Kidney (tissue), 13 donors: ENCODE measurements at regions not wholly inside any gene's neighbourhood (a gene's known extent, or its start where the extent isn't known, plus 50 kb on each side); places are given as distances from the start of the nearest gene placed in this dataset.

ENCODE experiments used
- DNase-seq, 5 donors: peaks; one replicate each; pipeline ENCODE4 v3.0.0-alpha.2; 2013 to 2020
- FAIRE-seq: peaks from 2 replicates; lab custom pipeline; 2012; peaks lifted over from hg19 to GRCh38; lab: Jason Lieb, UNC
- H3K27ac ChIP-seq, 2 donors: one replicate each; pipeline ENCODE4 v1.7.0; 2013; ENCODE audit warnings: low read depth in 2 of 2, low read length in 2 of 2, inconsistent platforms in 1 of 2
- H3K27me3 ChIP-seq: one replicate; pipeline ENCODE4 v1.7.1; 2013; ENCODE audit warnings: low read length, inconsistent platforms; ENCODE audit not compliant: control insufficient read depth, insufficient read depth
- H3K36me3 ChIP-seq, 3 donors: one replicate each; pipeline versions ENCODE4 v1.7.0 to v1.7.1; 2013; ENCODE audit warnings: low read length in 3 of 3, control low read depth in 1 of 3, inconsistent platforms in 1 of 3; ENCODE audit not compliant: insufficient read depth in 3 of 3, control insufficient read depth in 2 of 3
- H3K4me1 ChIP-seq, 3 donors: one replicate each; pipeline versions ENCODE4 v1.7.0 to v1.7.1; 2013; ENCODE audit warnings: low read length in 3 of 3, inconsistent platforms in 1 of 3, low read depth in 1 of 3; ENCODE audit not compliant: control insufficient read depth in 2 of 3, insufficient read depth in 2 of 3
- H3K4me3 ChIP-seq, 3 donors: one replicate each; pipeline versions ENCODE4 v1.7.0 to v1.8.1; 2013; ENCODE audit warnings: low read length in 3 of 3, control low read depth in 1 of 3, inconsistent platforms in 1 of 3
- H3K9ac ChIP-seq, 3 donors: one replicate each; pipeline versions ENCODE4 v1.7.0 to v1.7.1; 2013; ENCODE audit warnings: low read length in 3 of 3, control low read depth in 1 of 3, inconsistent platforms in 1 of 3
- H3K9me3 ChIP-seq, 3 donors: one replicate each; pipeline versions ENCODE4 v1.7.0 to v1.7.1; 2013; ENCODE audit warnings: low read length in 3 of 3, control low read depth in 1 of 3, inconsistent platforms in 1 of 3; ENCODE audit not compliant: control insufficient read depth in 2 of 3, insufficient read depth in 1 of 3
- CTCF ChIP-seq: IDR thresholded peaks from 3 replicates; pipeline ENCODE4 v1.5.1; 2012; ENCODE audit warnings: mild to moderate bottlenecking, moderate library complexity, borderline replicate concordance; ENCODE audit not compliant: insufficient read depth; ENCODE audit errors: extremely low read depth
- intact Hi-C: fragments of 100-400 bp; cut with DNase I; formaldehyde crosslinking; loops from one replicate; pipeline ENCODE4 v1.11.1; 2022
- donor health status: control.
- donor health status: control.
- donor health status: control.
- donor health status: control.
- donor health status: control.
- donor health status: DM: yes; HTN: yes; CAD: no.
- donor health status: Normal renal cell carcinoma (clear cell type).

- Histone ChIP-seq H3K27me3 (no peaks in the 10 kb centered on the region), H3K4me3 (no peak overlapping the region), H3K9ac (no peak overlapping the region), H3K9me3 (no peaks in the 10 kb centered on the region), H3K36me3 (no peaks in the 10 kb centered on the region), H3K27ac (no peak overlapping the region), H3K4me1 (no peaks in the 10 kb centered on the region)
- FAIRE-seq (no peak), DNase-seq (no peak)
- intact Hi-C loops, result no loop called here
- no peak for TF ChIP-seq CTCF
Measured at GRCh38 chr2:52794581-52794980, 973.0 kb upstream of the CHAC2 start.

GRCh38 chr2:52779446-52779845 is 988.2 kb upstream of the CHAC2 start:
- no peaks in the 10 kb centered on the region for H3K4me1 ChIP-seq
- H3K9ac ChIP-seq, result no peak overlapping the region
- no peaks in the 10 kb centered on the region for H3K36me3 ChIP-seq
- H3K27me3 ChIP-seq, result no peaks in the 10 kb centered on the region
- no peaks in the 10 kb centered on the region for H3K9me3 ChIP-seq
- H3K27ac ChIP-seq, result no peak overlapping the region
- no peak overlapping the region for H3K4me3 ChIP-seq
- intact Hi-C loops, result no loop called here
- FAIRE-seq, result no peak
- no peak for TF ChIP-seq CTCF
- DNase-seq, result no peak

GRCh38 chr2:52776571-52776970 is 991.0 kb upstream of the CHAC2 start:
- no peak for TF ChIP-seq CTCF
- no peaks in the 10 kb centered on the region for H3K36me3 ChIP-seq
- intact Hi-C loops, result no loop called here
- H3K9me3 ChIP-seq, result no peaks in the 10 kb centered on the region
- H3K4me3 ChIP-seq, result no peak overlapping the region
- H3K9ac ChIP-seq, result no peak overlapping the region
- no peak overlapping the region for H3K27ac ChIP-seq
- no peaks in the 10 kb centered on the region for H3K4me1 ChIP-seq
- DNase-seq (no peak), FAIRE-seq (no peak)
- no peaks in the 10 kb centered on the region for H3K27me3 ChIP-seq

- Histone ChIP-seq H3K27ac (no peak overlapping the region), H3K9ac (no peak overlapping the region), H3K36me3 (no peaks in the 10 kb centered on the region), H3K4me3 (no peak overlapping the region), H3K9me3 (no peaks in the 10 kb centered on the region), H3K27me3 (no peaks in the 10 kb centered on the region), H3K4me1 (no peaks in the 10 kb centered on the region)
- FAIRE-seq (no peak), DNase-seq (no peak)
- intact Hi-C loops, result no loop called here
- TF ChIP-seq CTCF, result no peak
Measured at GRCh38 chr2:52775674-52776073, 991.9 kb upstream of the CHAC2 start.
